ENCODE measurements at regions not wholly inside any gene's neighbourhood (a gene's known extent, or its start where the extent isn't known, plus 50 kb on each side); places are given as distances from the start of the nearest gene placed in this dataset.

DNA sequence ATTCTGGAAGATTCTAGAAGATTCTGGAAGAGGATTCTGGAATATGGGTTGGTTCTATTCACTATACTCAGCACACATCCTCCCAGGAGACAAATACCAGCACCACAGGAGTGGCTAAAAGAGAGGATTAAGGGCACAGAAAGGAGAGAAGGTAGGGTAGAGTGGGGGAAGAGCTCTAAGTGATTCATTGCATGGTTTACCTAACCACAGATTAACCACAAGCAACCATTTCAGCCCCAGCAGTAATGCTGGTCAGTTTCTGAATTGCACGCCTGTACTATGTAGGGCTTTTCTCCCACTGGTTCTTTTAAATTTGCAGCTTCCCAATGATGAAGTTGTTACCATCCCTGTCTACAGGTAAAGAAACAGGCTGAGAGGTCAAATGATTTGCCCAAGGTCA, 192.7 kb upstream of the PMEPA1 start:
- no peak for DNase-seq
- H3K36me3 ChIP-seq = no peaks in the 10 kb centered on the region
- no peak overlapping the region for H3K27ac ChIP-seq
- no peak overlapping the region for H3K9ac ChIP-seq (ENCODE audit: low read depth in 2 of 2, low read length in 2 of 2)
- no peaks in the 10 kb centered on the region for H3K27me3 ChIP-seq
- intact Hi-C loops (cut with DNase I) = no loop called here
- no peak overlapping the region for H3K4me3 ChIP-seq
- no peak for TF ChIP-seq CTCF (IDR thresholded peaks at IDR 0.05)
- no peaks in the 10 kb centered on the region for H3K9me3 ChIP-seq
- no peaks in the 10 kb centered on the region for H3K4me1 ChIP-seq

DNA sequence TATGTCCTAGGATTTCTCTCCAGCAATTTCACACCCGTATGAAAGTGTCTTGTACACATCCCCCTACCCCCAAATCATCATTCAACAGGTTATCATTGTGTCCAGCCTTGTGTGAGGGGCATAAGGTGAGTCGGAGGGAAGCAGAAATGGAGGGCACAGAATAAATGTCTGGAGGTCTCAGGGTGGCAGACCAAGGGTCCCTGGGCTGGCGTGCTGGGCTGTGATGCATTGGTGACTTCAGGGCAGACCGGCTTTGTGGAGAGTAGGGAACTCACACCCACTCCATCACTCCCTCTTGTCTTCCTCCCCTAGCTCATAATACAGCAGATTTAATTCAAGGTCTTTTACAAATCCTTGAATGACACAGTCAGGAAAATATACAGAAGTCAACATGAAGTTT, 191.7 kb upstream of the PMEPA1 start:
- Histone ChIP-seq H3K27me3 (no peaks in the 10 kb centered on the region), H3K9me3 (no peaks in the 10 kb centered on the region), H3K36me3 (no peaks in the 10 kb centered on the region), H3K9ac (ENCODE audit: low read depth in 2 of 2, low read length in 2 of 2) (no peak overlapping the region), H3K4me3 (no peak overlapping the region), H3K4me1 (no peaks in the 10 kb centered on the region), H3K27ac (no peak overlapping the region)
- intact Hi-C loops (cut with DNase I) = no loop called here
- no peak for DNase-seq
- TF ChIP-seq CTCF (IDR thresholded peaks at IDR 0.05) = no peak

DNA sequence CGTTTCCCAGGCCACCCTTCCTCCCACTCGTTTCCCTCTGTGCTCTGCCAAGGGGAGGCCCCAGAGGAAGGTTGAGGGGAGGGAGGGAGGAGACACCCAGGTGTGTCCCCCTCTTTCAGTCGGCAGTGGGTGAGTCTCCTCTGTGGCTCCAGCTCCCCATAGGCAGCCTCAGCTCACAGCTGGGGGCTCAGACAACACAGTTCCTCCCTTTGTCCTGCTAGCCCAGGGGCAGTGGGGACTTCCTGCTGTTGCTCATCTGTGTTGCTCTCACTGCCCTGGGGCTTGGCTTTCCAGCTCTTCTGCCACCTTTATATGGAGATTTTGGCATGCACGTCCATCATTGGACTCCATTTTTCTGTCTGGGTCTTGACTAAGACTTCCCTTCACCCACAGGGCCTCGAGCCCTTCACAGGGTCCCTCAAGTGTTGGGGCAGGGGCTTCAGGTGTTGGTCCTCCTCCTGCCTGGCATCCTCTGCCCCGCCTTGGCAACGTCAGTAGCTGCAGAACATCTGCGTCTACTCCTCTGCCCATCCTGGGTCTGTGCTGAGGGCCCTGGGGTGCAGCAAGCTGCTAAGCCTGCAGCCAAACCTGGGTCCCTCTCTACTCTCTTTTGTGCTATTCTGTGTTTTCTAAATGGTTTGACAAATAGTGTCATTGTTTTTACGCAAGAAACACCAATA, 190.6 kb upstream of the PMEPA1 start:
- intact Hi-C loops (cut with DNase I) = no loop called here
- H3K9me3 ChIP-seq = no peaks in the 10 kb centered on the region
- H3K27me3 ChIP-seq = no peaks in the 10 kb centered on the region

GRCh38 chr20:57899554-57899953, 189.7 kb upstream of the PMEPA1 start:
- no peak for DNase-seq
- Histone ChIP-seq H3K4me3 (no peak overlapping the region), H3K27me3 (no peaks in the 10 kb centered on the region), H3K27ac (no peak overlapping the region), H3K9me3 (no peaks in the 10 kb centered on the region), H3K4me1 (no peaks in the 10 kb centered on the region), H3K9ac (ENCODE audit: low read depth in 2 of 2, low read length in 2 of 2) (no peak overlapping the region), H3K36me3 (no peaks in the 10 kb centered on the region)
- intact Hi-C loops (cut with DNase I) = no loop called here
- TF ChIP-seq CTCF (IDR thresholded peaks at IDR 0.05) = no peak

More for the DNA sequence above, 190.6 kb upstream of the PMEPA1 start:
- no peaks in the 10 kb centered on the region for H3K36me3 ChIP-seq
- H3K4me1 ChIP-seq = no peaks in the 10 kb centered on the region
- no peak overlapping the region for H3K27ac ChIP-seq
- H3K4me3 ChIP-seq = no peak overlapping the region
- H3K9ac ChIP-seq (ENCODE audit: low read depth in 2 of 2, low read length in 2 of 2) = no peak overlapping the region
- no peak for TF ChIP-seq CTCF (IDR thresholded peaks at IDR 0.05)
- no peak for DNase-seq

GRCh38 chr20:57898332-57898731, 188.5 kb upstream of the PMEPA1 start:
- Histone ChIP-seq H3K9me3 (no peaks in the 10 kb centered on the region), H3K27ac (no peak overlapping the region), H3K27me3 (no peaks in the 10 kb centered on the region), H3K4me1 (no peaks in the 10 kb centered on the region), H3K9ac (ENCODE audit: low read depth in 2 of 2, low read length in 2 of 2) (no peak overlapping the region), H3K4me3 (no peak overlapping the region), H3K36me3 (no peaks in the 10 kb centered on the region)
- intact Hi-C loops (cut with DNase I) = no loop called here
- DNase-seq = no peak
- no peak for TF ChIP-seq CTCF (IDR thresholded peaks at IDR 0.05)
